ENCODE measurements at regions not wholly inside any gene's neighbourhood (a gene's known extent, or its start where the extent isn't known, plus 50 kb on each side); places are given as distances from the start of the nearest gene placed in this dataset.
A peak's percentile ranks its signal among the peaks of the same experiment; 100 is the strongest.
"Not testable (repeated sequence)": the region's sequence is repeated elsewhere in the genome, so short reads cannot be mapped to it uniquely, and the experiment has no call there.

GRCh38 chr15:77889009-77889806 lies 188.3 kb downstream of the TBC1D2B start:
- Histone ChIP-seq H3K9ac (ENCODE audit: low read length in 3 of 3) (no peak overlapping the region), H3K27me3 (ENCODE audit: control insufficient read depth, insufficient read depth, low read length) (no peaks in the 10 kb centered on the region), H3K9me3 (ENCODE audit: control insufficient read depth in 2 of 3, insufficient read depth in 1 of 3, low read length in 3 of 3) (peaks cover 0 to 4% (median 0%) of the 10 kb centered on the region in 3 donors), H3K36me3 (ENCODE audit: control insufficient read depth in 2 of 3, insufficient read depth in 3 of 3, low read length in 3 of 3) (peaks cover 0 to 2% (median 0%) of the 10 kb centered on the region in 3 donors), H3K4me1 (ENCODE audit: control insufficient read depth in 2 of 3, insufficient read depth in 2 of 3, low read depth in 1 of 3, low read length in 3 of 3) (peaks cover 0 to 7% (median 4%) of the 10 kb centered on the region in 3 donors), H3K4me3 (ENCODE audit: low read length in 3 of 3) (no peak overlapping the region), H3K27ac (ENCODE audit: low read depth in 2 of 2, low read length in 2 of 2) (no peak overlapping the region)
- FAIRE-seq: no peak
- peak in 4 of 5 donors; percentile 42 to 67 (median 61) for DNase-seq
- TF ChIP-seq CTCF (IDR thresholded peaks at IDR 0.05; ENCODE audit: borderline replicate concordance, extremely low read depth, insufficient read depth): no peak
- intact Hi-C loops (cut with DNase I): no loop called here

- H3K4me1 ChIP-seq (ENCODE audit: control insufficient read depth in 2 of 3, insufficient read depth in 2 of 3, low read depth in 1 of 3, low read length in 3 of 3); H3K9me3 ChIP-seq (ENCODE audit: control insufficient read depth in 2 of 3, insufficient read depth in 1 of 3, low read length in 3 of 3); H3K27me3 ChIP-seq (ENCODE audit: control insufficient read depth, insufficient read depth, low read length); FAIRE-seq; H3K9ac ChIP-seq (ENCODE audit: low read length in 3 of 3); intact Hi-C loops (cut with DNase I); H3K36me3 ChIP-seq (ENCODE audit: control insufficient read depth in 2 of 3, insufficient read depth in 3 of 3, low read length in 3 of 3); H3K4me3 ChIP-seq (ENCODE audit: low read length in 3 of 3); H3K27ac ChIP-seq (ENCODE audit: low read depth in 2 of 2, low read length in 2 of 2): not testable (repeated sequence)
- DNase-seq: peak in 1 of 5 donors; percentile 32
These were observed 189.7 kb downstream of the TBC1D2B start for GRCh38 chr15:77887563-77888429.

- H3K4me1 ChIP-seq (ENCODE audit: control insufficient read depth in 2 of 3, insufficient read depth in 2 of 3, low read depth in 1 of 3, low read length in 3 of 3): peaks cover 0 to 7% (median 4%) of the 10 kb centered on the region in 3 donors
- H3K27ac ChIP-seq (ENCODE audit: low read depth in 2 of 2, low read length in 2 of 2): no peak overlapping the region
- H3K9me3 ChIP-seq (ENCODE audit: control insufficient read depth in 2 of 3, insufficient read depth in 1 of 3, low read length in 3 of 3): peaks cover 0 to 4% (median 0%) of the 10 kb centered on the region in 3 donors
- no peak for FAIRE-seq
- H3K36me3 ChIP-seq (ENCODE audit: control insufficient read depth in 2 of 3, insufficient read depth in 3 of 3, low read length in 3 of 3): peaks cover 0 to 2% (median 0%) of the 10 kb centered on the region in 3 donors
- TF ChIP-seq CTCF (IDR thresholded peaks at IDR 0.05; ENCODE audit: borderline replicate concordance, extremely low read depth, insufficient read depth): no peak
- H3K9ac ChIP-seq (ENCODE audit: low read length in 3 of 3): no peak overlapping the region
- H3K27me3 ChIP-seq (ENCODE audit: control insufficient read depth, insufficient read depth, low read length): no peaks in the 10 kb centered on the region
- H3K4me3 ChIP-seq (ENCODE audit: low read length in 3 of 3): no peak overlapping the region
- intact Hi-C loops (cut with DNase I): no loop called here
- no peak for DNase-seq
These were observed 190.6 kb downstream of the TBC1D2B start for GRCh38 chr15:77886805-77887448.

GRCh38 chr15:77885877-77886500 lies 191.5 kb downstream of the TBC1D2B start:
- H3K4me1 ChIP-seq (ENCODE audit: control insufficient read depth in 2 of 3, insufficient read depth in 2 of 3, low read depth in 1 of 3, low read length in 3 of 3); intact Hi-C loops (cut with DNase I); H3K27me3 ChIP-seq (ENCODE audit: control insufficient read depth, insufficient read depth, low read length); H3K9me3 ChIP-seq (ENCODE audit: control insufficient read depth in 2 of 3, insufficient read depth in 1 of 3, low read length in 3 of 3); DNase-seq; H3K27ac ChIP-seq (ENCODE audit: low read depth in 2 of 2, low read length in 2 of 2); H3K9ac ChIP-seq (ENCODE audit: low read length in 3 of 3); FAIRE-seq; H3K36me3 ChIP-seq (ENCODE audit: control insufficient read depth in 2 of 3, insufficient read depth in 3 of 3, low read length in 3 of 3): not testable (repeated sequence)
- peak overlapping the region in 1 of 3 donors; percentile 39 for H3K4me3 ChIP-seq (ENCODE audit: low read length in 3 of 3)

- H3K4me3 ChIP-seq (ENCODE audit: low read length in 3 of 3); H3K36me3 ChIP-seq (ENCODE audit: control insufficient read depth in 2 of 3, insufficient read depth in 3 of 3, low read length in 3 of 3); H3K9me3 ChIP-seq (ENCODE audit: control insufficient read depth in 2 of 3, insufficient read depth in 1 of 3, low read length in 3 of 3); intact Hi-C loops (cut with DNase I); H3K9ac ChIP-seq (ENCODE audit: low read length in 3 of 3); H3K27me3 ChIP-seq (ENCODE audit: control insufficient read depth, insufficient read depth, low read length); H3K27ac ChIP-seq (ENCODE audit: low read depth in 2 of 2, low read length in 2 of 2); DNase-seq; H3K4me1 ChIP-seq (ENCODE audit: control insufficient read depth in 2 of 3, insufficient read depth in 2 of 3, low read depth in 1 of 3, low read length in 3 of 3); FAIRE-seq: not testable (repeated sequence)
These were observed 194.5 kb downstream of the TBC1D2B start for GRCh38 chr15:77883012-77883411.

Measured in kidney (tissue), 13 donors.